Chondrocyte (in vitro differentiated cells): ENCODE measurements at regions not wholly inside any gene's neighbourhood (a gene's known extent, or its start where the extent isn't known, plus 50 kb on each side); places are given as distances from the start of the nearest gene placed in this dataset.
"Not testable (repeated sequence)": the region's sequence is repeated elsewhere in the genome, so short reads cannot be mapped to it uniquely, and the experiment has no call there.

Source experiments
- DNase-seq: peaks from one replicate; pipeline ENCODE4 v3.0.0; 2021; ENCODE audit warnings: mixed read lengths, low spot score
- H3K27ac Mint-ChIP-seq: one replicate; pipeline ENCODE4 v1.8.0; 2021; ENCODE audit warnings: mild to moderate bottlenecking, moderate library complexity, mixed read lengths; ENCODE audit not compliant: unreplicated experiment
- H3K27me3 Mint-ChIP-seq: 2 replicates; pipeline ENCODE4 v1.8.0; 2021; ENCODE audit warnings: low read depth, mixed read lengths
- H3K36me3 Mint-ChIP-seq: 2 replicates; pipeline ENCODE4 v1.8.0; 2021; ENCODE audit warnings: low read depth, mixed read lengths
- H3K4me1 Mint-ChIP-seq: 2 replicates; pipeline ENCODE4 v1.8.0; 2021; ENCODE audit warnings: low read depth, mild to moderate bottlenecking, mixed read lengths
- H3K4me3 Mint-ChIP-seq: one replicate; pipeline ENCODE4 v1.8.0; 2021; ENCODE audit warnings: mild to moderate bottlenecking, moderate library complexity, mixed read lengths; ENCODE audit not compliant: unreplicated experiment
- H3K9me3 Mint-ChIP-seq: 2 replicates; pipeline ENCODE4 v1.8.0; 2021; ENCODE audit warnings: low read depth, mixed read lengths
- CTCF ChIP-seq: fragments of 200-600 bp; sonication (generic); IDR thresholded peaks from 2 replicates; pipeline ENCODE4 v1.5.0; 2021; ENCODE audit warnings: antibody characterized with exemption, mild to moderate bottlenecking, moderate library complexity

- Mint-ChIP-seq H3K27me3 (no peaks in the 10 kb centered on the region), H3K4me3 (no peak overlapping the region), H3K27ac (no peak overlapping the region), H3K36me3 (no peaks in the 10 kb centered on the region), H3K9me3 (no peaks in the 10 kb centered on the region), H3K4me1 (peaks cover 33% of the 10 kb centered on the region)
- TF ChIP-seq CTCF = no peak
- no peak for DNase-seq
Measured at GRCh38 chr13:42490676-42491075, 83.3 kb upstream of the TNFSF11 start.

GRCh38 chr13:42492372-42492920 is 81.5 kb upstream of the TNFSF11 start:
- Mint-ChIP-seq H3K27me3 (no peaks in the 10 kb centered on the region), H3K27ac (no peak overlapping the region), H3K4me1 (peaks cover 20% of the 10 kb centered on the region), H3K9me3 (no peaks in the 10 kb centered on the region), H3K4me3 (no peak overlapping the region), H3K36me3 (no peaks in the 10 kb centered on the region)
- TF ChIP-seq CTCF = no peak
- no peak for DNase-seq

GRCh38 chr13:42494157-42494556 is 79.8 kb upstream of the TNFSF11 start:
- H3K4me1 Mint-ChIP-seq = peaks cover 22% of the 10 kb centered on the region

DNA sequence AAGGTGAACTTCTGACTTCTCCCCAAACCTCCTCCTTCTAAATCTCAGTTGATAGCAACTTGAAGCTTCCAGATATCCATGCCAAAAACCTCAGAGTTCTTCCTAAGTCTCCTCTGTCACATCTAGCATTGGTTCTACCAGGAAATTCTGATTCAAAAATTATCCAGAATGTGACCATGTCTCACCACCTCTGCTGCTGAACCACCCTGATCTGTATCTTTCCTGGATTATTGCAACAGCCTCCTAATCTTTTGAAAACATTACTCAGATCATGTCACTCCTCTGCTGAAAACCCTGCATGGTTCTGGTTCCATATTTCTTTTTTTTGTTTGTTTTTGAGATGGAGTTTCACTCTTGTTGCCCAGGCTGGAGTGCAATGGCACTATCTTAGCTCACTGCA is 78.7 kb upstream of the TNFSF11 start:
- Mint-ChIP-seq H3K27me3 (no peaks in the 10 kb centered on the region), H3K4me3 (no peak overlapping the region), H3K9me3 (no peaks in the 10 kb centered on the region), H3K27ac (no peak overlapping the region), H3K36me3 (no peaks in the 10 kb centered on the region), H3K4me1 (peaks cover 23% of the 10 kb centered on the region)
- no peak for TF ChIP-seq CTCF
- no peak for DNase-seq

More at GRCh38 chr13:42494157-42494556, 79.8 kb upstream of the TNFSF11 start:
- DNase-seq = no peak
- H3K36me3 Mint-ChIP-seq = no peaks in the 10 kb centered on the region
- no peak overlapping the region for H3K4me3 Mint-ChIP-seq
- no peak overlapping the region for H3K27ac Mint-ChIP-seq
- no peaks in the 10 kb centered on the region for H3K9me3 Mint-ChIP-seq
- H3K27me3 Mint-ChIP-seq = no peaks in the 10 kb centered on the region
- no peak for TF ChIP-seq CTCF

GRCh38 chr13:42495751-42496150 is 78.2 kb upstream of the TNFSF11 start:
- H3K9me3 Mint-ChIP-seq = no peaks in the 10 kb centered on the region
- no peak for TF ChIP-seq CTCF
- no peaks in the 10 kb centered on the region for H3K36me3 Mint-ChIP-seq
- H3K4me1 Mint-ChIP-seq = peaks cover 23% of the 10 kb centered on the region
- H3K4me3 Mint-ChIP-seq = no peak overlapping the region
- no peaks in the 10 kb centered on the region for H3K27me3 Mint-ChIP-seq
- no peak overlapping the region for H3K27ac Mint-ChIP-seq
- no peak for DNase-seq

DNA sequence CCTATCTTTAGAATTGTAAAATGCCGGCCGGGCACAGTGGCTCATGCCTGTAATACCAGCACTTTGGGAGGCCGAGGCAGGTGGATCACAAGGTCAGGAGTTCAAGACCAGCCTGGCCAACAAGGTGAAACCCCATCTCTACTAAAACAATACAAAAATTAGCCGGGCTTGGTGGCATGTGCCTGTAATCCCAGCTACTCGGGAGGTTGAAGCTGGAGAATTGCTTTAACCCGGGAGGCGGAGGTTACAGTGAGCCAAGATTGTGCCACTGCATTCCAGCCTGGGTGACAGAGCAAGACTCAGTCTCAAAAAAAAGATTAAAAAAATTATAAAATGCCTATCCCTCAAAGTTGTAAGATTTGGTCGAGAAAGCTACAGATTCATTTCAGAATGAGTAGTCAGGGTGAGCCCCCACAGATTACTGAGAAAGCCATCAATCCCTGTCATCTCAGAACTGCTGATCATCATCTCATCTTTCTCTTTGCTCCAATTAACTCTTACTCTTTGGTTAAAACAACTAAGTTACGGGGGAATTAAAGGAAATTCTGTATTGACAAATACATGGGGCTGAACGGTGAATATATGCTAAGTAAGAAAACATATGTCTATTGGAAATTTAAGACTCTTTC is 76.9 kb upstream of the TNFSF11 start:
- not testable (repeated sequence) for H3K27ac Mint-ChIP-seq, H3K9me3 Mint-ChIP-seq, H3K36me3 Mint-ChIP-seq, H3K27me3 Mint-ChIP-seq, H3K4me3 Mint-ChIP-seq, DNase-seq
- peaks cover 23% of the 10 kb centered on the region for H3K4me1 Mint-ChIP-seq
